K562 (cell line): ENCODE measurements at regions not wholly inside any gene's neighbourhood (a gene's known extent, or its start where the extent isn't known, plus 50 kb on each side); places are given as distances from the start of the nearest gene placed in this dataset.
A peak's percentile ranks its signal among the peaks of the same experiment; 100 is the strongest.

ENCODE experiments used
- ARID3B ChIP-seq: fragments of 250-450 bp; sonication (Bioruptor Pico); IDR thresholded peaks from 2 replicates; pipeline ENCODE4 v1.4.0; 2020; ENCODE audit warnings: borderline replicate concordance
- CEBPG ChIP-seq, 3 experiments: fragments of 200-800 bp in 1 of 3; sonication (Bioruptor generic) in 1 of 3; sonication (generic) in 1 of 3; formaldehyde crosslinking in 1 of 3; IDR thresholded peaks in 2 of 3; conservative IDR thresholded peaks in 1 of 3; 2 replicates each; pipeline versions ENCODE4 v1.6.1 to v1.8.0; 2016 to 2022; ENCODE audit warnings: missing compliant biosample characterization in 2 of 3, missing genetic modification characterization in 2 of 3, mild to moderate bottlenecking in 1 of 3, missing genetic modification reagents in 1 of 3
- HINFP ChIP-seq: fragments of 450-650 bp; conservative IDR thresholded peaks from 2 replicates; pipeline ENCODE4 v1.6.1; 2016; ENCODE audit warnings: missing genetic modification characterization, low read depth, mild to moderate bottlenecking, control low read depth, missing compliant biosample characterization
- HNRNPH1 ChIP-seq: fragments of 200-400 bp; formaldehyde crosslinking; optimal IDR thresholded peaks from 2 replicates; pipeline ENCODE3; 2017; ENCODE audit warnings: low read depth, mild to moderate bottlenecking, low read length, moderate library complexity
- HNRNPL ChIP-seq: fragments of 200-400 bp; formaldehyde crosslinking; IDR thresholded peaks from 2 replicates; pipeline ENCODE4 v1.6.1; 2017; ENCODE audit warnings: low read depth, mild to moderate bottlenecking, low read length
- NFATC3 ChIP-seq: fragments of 450-650 bp; IDR thresholded peaks from 2 replicates; pipeline ENCODE4 v1.6.1; 2017; ENCODE audit warnings: mild to moderate bottlenecking
- PML ChIP-seq: IDR thresholded peaks from 2 replicates; pipeline ENCODE4 v1.6.1; 2012; ENCODE audit warnings: low read length, inconsistent platforms
- RBM14 ChIP-seq: fragments of 200-400 bp; formaldehyde crosslinking; IDR thresholded peaks from 2 replicates; pipeline ENCODE4 v1.6.1; 2018; ENCODE audit warnings: low read depth, mild to moderate bottlenecking, low read length, moderate library complexity, borderline replicate concordance; ENCODE audit not compliant: insufficient read depth
- SMARCA5 ChIP-seq: fragments of 450-650 bp; IDR thresholded peaks from 2 replicates; pipeline ENCODE4 v1.6.1; 2016
- SREBF2 ChIP-seq: sonication (generic); formaldehyde crosslinking; IDR thresholded peaks from 2 replicates; pipeline ENCODE4 v1.4.0; 2020; ENCODE audit warnings: mild to moderate bottlenecking, missing genetic modification reagents
- STAT6 ChIP-seq: sonication (generic); formaldehyde crosslinking; IDR thresholded peaks from 2 replicates; pipeline ENCODE4 v1.8.1; 2023; ENCODE audit warnings: mild to moderate bottlenecking, missing genetic modification reagents
- TCF7L2 ChIP-seq: fragments of 150-350 bp; IDR thresholded peaks from 2 replicates; pipeline ENCODE4 v1.6.1; 2016; ENCODE audit warnings: low read depth, mild to moderate bottlenecking, low read length, moderate library complexity
- ZNF592 ChIP-seq: fragments of 450-650 bp; IDR thresholded peaks from 2 replicates; pipeline ENCODE4 v1.6.1; 2017; ENCODE audit warnings: antibody characterized with exemption, mild to moderate bottlenecking
- ZNF79 ChIP-seq: fragments of 250-450 bp; sonication (Bioruptor Pico); IDR thresholded peaks from 2 replicates; pipeline ENCODE4 v1.4.0; 2020; ENCODE audit warnings: low read depth, mild to moderate bottlenecking, moderate library complexity
- TF ChIP-seq, protein P1 (sequence below): IDR thresholded peaks from 2 replicates; pipeline ENCODE4 v1.6.1; 2016; ENCODE audit warnings: missing genetic modification characterization, missing compliant biosample characterization

- TF ChIP-seq, protein P1, sequence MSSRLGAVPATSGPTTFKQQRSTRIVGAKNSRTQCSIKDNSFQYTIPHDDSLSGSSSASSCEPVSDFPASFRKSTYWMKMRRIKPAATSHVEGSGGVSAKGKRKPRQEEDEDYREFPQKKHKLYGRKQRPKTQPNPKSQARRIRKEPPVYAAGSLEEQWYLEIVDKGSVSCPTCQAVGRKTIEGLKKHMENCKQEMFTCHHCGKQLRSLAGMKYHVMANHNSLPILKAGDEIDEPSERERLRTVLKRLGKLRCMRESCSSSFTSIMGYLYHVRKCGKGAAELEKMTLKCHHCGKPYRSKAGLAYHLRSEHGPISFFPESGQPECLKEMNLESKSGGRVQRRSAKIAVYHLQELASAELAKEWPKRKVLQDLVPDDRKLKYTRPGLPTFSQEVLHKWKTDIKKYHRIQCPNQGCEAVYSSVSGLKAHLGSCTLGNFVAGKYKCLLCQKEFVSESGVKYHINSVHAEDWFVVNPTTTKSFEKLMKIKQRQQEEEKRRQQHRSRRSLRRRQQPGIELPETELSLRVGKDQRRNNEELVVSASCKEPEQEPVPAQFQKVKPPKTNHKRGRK (tag), result no peak
- TF ChIP-seq TCF7L2, result no peak
- no peak for TF ChIP-seq ARID3B
- no peak for TF ChIP-seq SREBF2 (CRISPR knock-in tag)
- TF ChIP-seq CEBPG (CRISPR knock-in tag; IDR thresholded peaks at IDR 0.05), result no peak
- no peak for TF ChIP-seq CEBPG (tag; conservative IDR thresholded peaks at IDR 0.05 in 1 of 2, IDR thresholded peaks at IDR 0.05 in 1 of 2)
- TF ChIP-seq HNRNPL, result no peak
- no peak for TF ChIP-seq HNRNPH1
- no peak for TF ChIP-seq STAT6
- TF ChIP-seq NFATC3, result 0 out of 2 replicates have a peak, but pooled peaks have one; percentile 28
- TF ChIP-seq ZNF79, result no peak
- peak; percentile 75 for TF ChIP-seq ZNF592
- TF ChIP-seq SMARCA5, result no peak
- TF ChIP-seq PML, result peak; percentile 60; the same call in 1 of the 2 replicates
- TF ChIP-seq HINFP (tag), result no peak
- TF ChIP-seq RBM14, result no peak
Measured at GRCh38 chr6:16004934-16005679, 123.8 kb upstream of the MYLIP start (continued).
